K562 (cell line): ENCODE measurements at regions not wholly inside any gene's neighbourhood (a gene's known extent, or its start where the extent isn't known, plus 50 kb on each side); places are given as distances from the start of the nearest gene placed in this dataset.

Source experiments
- ARID2 ChIP-seq: fragments of 450-650 bp; IDR thresholded peaks from 2 replicates; pipeline ENCODE4 v1.6.1; 2017; ENCODE audit warnings: antibody characterized with exemption, mild to moderate bottlenecking
- BRCA1 ChIP-seq, 2 experiments: fragments of 450-650 bp in 1 of 2; sonication (generic) in 1 of 2; formaldehyde crosslinking in 1 of 2; IDR thresholded peaks; 2 replicates each; pipeline versions ENCODE4 v1.5.0 to v1.6.1; 2017 to 2020; ENCODE audit warnings: mild to moderate bottlenecking in 1 of 2, missing genetic modification reagents in 1 of 2
- CHAMP1 ChIP-seq: fragments of 450-650 bp; IDR thresholded peaks from 2 replicates; pipeline ENCODE4 v1.6.1; 2016; ENCODE audit warnings: mild to moderate bottlenecking
- CSDE1 ChIP-seq, 2 experiments: fragments of 450-650 bp; IDR thresholded peaks; 2 replicates each; pipeline ENCODE4 v1.6.1; 2016; ENCODE audit warnings: mild to moderate bottlenecking in 1 of 2
- DMBX1 ChIP-seq: fragments of 250-450 bp; sonication (Bioruptor Pico); IDR thresholded peaks from 2 replicates; pipeline ENCODE4 v1.8.0; 2022; ENCODE audit warnings: inconsistent platforms, mild to moderate bottlenecking, moderate library complexity, borderline replicate concordance
- DPF2 ChIP-seq: fragments of 450-650 bp; IDR thresholded peaks from 2 replicates; pipeline ENCODE4 v1.6.1; 2016
- ETS2 ChIP-seq: IDR thresholded peaks from 2 replicates; pipeline ENCODE4 v1.6.1; 2016; ENCODE audit warnings: borderline replicate concordance, missing genetic modification characterization, mild to moderate bottlenecking, moderate library complexity, missing compliant biosample characterization; ENCODE audit not compliant: poor library complexity, severe bottlenecking
- HDAC3 ChIP-seq: fragments of 450-650 bp; IDR thresholded peaks from 2 replicates; pipeline ENCODE4 v1.6.1; 2018; ENCODE audit warnings: borderline replicate concordance, mild to moderate bottlenecking, moderate library complexity; ENCODE audit not compliant: partially characterized antibody
- HES1 ChIP-seq: fragments of 450-650 bp; IDR thresholded peaks from 2 replicates; pipeline ENCODE4 v1.6.1; 2016; ENCODE audit warnings: low read depth, mild to moderate bottlenecking, moderate library complexity
- ILF3 ChIP-seq: fragments of 450-650 bp; IDR thresholded peaks from 2 replicates; pipeline ENCODE4 v1.6.1; 2018; ENCODE audit warnings: antibody characterized with exemption, mild to moderate bottlenecking, moderate library complexity, borderline replicate concordance
- ILK ChIP-seq: fragments of 450-650 bp; IDR thresholded peaks from 2 replicates; pipeline ENCODE4 v1.6.1; 2016; ENCODE audit warnings: missing genetic modification characterization, low read depth, mild to moderate bottlenecking, missing compliant biosample characterization, moderate library complexity, borderline replicate concordance
- MXD1 ChIP-seq: fragments of 250-450 bp; sonication (Bioruptor Pico); IDR thresholded peaks from 2 replicates; pipeline ENCODE4 v1.8.0; 2021; ENCODE audit warnings: borderline replicate concordance, mild to moderate bottlenecking, moderate library complexity; ENCODE audit not compliant: poor library complexity, severe bottlenecking
- NFRKB ChIP-seq: fragments of 450-650 bp; IDR thresholded peaks from 2 replicates; pipeline ENCODE4 v1.6.1; 2016; ENCODE audit warnings: low read depth
- NFYB ChIP-seq: IDR thresholded peaks from 2 replicates; pipeline ENCODE4 v1.6.1; 2011; ENCODE audit warnings: mild to moderate bottlenecking, moderate library complexity; ENCODE audit not compliant: insufficient read length; ENCODE audit errors: extremely low read depth
- NKRF ChIP-seq: fragments of 450-650 bp; IDR thresholded peaks from 2 replicates; pipeline ENCODE4 v1.6.1; 2016; ENCODE audit warnings: borderline replicate concordance
- PHF8 ChIP-seq: fragments of 200-600 bp; sonication (generic); IDR thresholded peaks from 2 replicates; pipeline ENCODE4 v1.6.1; 2012; ENCODE audit warnings: mixed run types, mild to moderate bottlenecking, inconsistent platforms, low read length, moderate library complexity, borderline replicate concordance
- PPARD ChIP-seq: fragments of 250-450 bp; sonication (Bioruptor Pico); IDR thresholded peaks from 2 replicates; pipeline ENCODE4 v1.8.0; 2022; ENCODE audit warnings: inconsistent platforms, mild to moderate bottlenecking, moderate library complexity
- RBM14 ChIP-seq: fragments of 200-400 bp; formaldehyde crosslinking; IDR thresholded peaks from 2 replicates; pipeline ENCODE4 v1.6.1; 2018; ENCODE audit warnings: low read depth, mild to moderate bottlenecking, low read length, moderate library complexity, borderline replicate concordance; ENCODE audit not compliant: insufficient read depth
- RFX1 ChIP-seq: fragments of 450-650 bp; IDR thresholded peaks from 2 replicates; pipeline ENCODE4 v1.6.1; 2016; ENCODE audit warnings: mild to moderate bottlenecking, moderate library complexity
- SIX5 ChIP-seq, 2 experiments: IDR thresholded peaks; 2 replicates each; pipeline ENCODE4 v1.6.1; 2011; ENCODE audit warnings: low read length in 2 of 2, borderline replicate concordance in 1 of 2, low read depth in 1 of 2, mild to moderate bottlenecking in 1 of 2, moderate library complexity in 1 of 2; ENCODE audit not compliant: insufficient read depth in 1 of 2
- SLC30A9 ChIP-seq: fragments of 250-450 bp; sonication (Bioruptor Pico); IDR thresholded peaks from 2 replicates; pipeline ENCODE4 v1.8.0; 2022; ENCODE audit warnings: mild to moderate bottlenecking, moderate library complexity
- SP1 ChIP-seq: sonication (generic); formaldehyde crosslinking; IDR thresholded peaks from 2 replicates; pipeline ENCODE4 v1.8.1; 2022; ENCODE audit warnings: mild to moderate bottlenecking, missing genetic modification reagents
- ZC3H4 ChIP-seq: sonication (generic); formaldehyde crosslinking; IDR thresholded peaks from 2 replicates; pipeline ENCODE4 v1.9.0; 2021; ENCODE audit warnings: missing genetic modification reagents, borderline replicate concordance
- ZNF316 ChIP-seq: fragments of 450-650 bp; IDR thresholded peaks from 2 replicates; pipeline ENCODE4 v1.6.1; 2016

- TF ChIP-seq NFYB (no peak), ILK (tag) (no peak), RBM14 (no peak), MXD1 (no peak), SIX5 (IDR thresholded peaks at IDR 0.05; ENCODE audit: borderline replicate concordance in 1 of 2, insufficient read depth in 1 of 2, low read depth in 1 of 2, low read length in 2 of 2) (no peak), NKRF (no peak), SP1 (no peak), ZNF316 (peak; percentile 52), DPF2 (peak; percentile 86), HES1 (no peak; the same call in 1 of the 2 replicates), SLC30A9 (CRISPR knock-in tag) (no peak), ETS2 (tag) (no peak), DMBX1 (CRISPR knock-in tag) (no peak), ZC3H4 (CRISPR knock-in tag) (no peak), ILF3 (no peak), PHF8 (no peak), NFRKB (no peak), ARID2 (no peak), HDAC3 (no peak), RFX1 (no peak), CSDE1 (IDR thresholded peaks at IDR 0.05) (no peak), CHAMP1 (no peak; the same call in none of the 2 replicates), PPARD (CRISPR knock-in tag) (no peak), BRCA1 (IDR thresholded peaks at IDR 0.05) (no peak), BRCA1 (CRISPR knock-in tag; IDR thresholded peaks at IDR 0.05) (no peak)
These were observed 82.6 kb downstream of the FAM76B start (continued) for GRCh38 chr11:95706974-95707387.
